Neural progenitor cell (in vitro differentiated cells): ENCODE measurements at regions not wholly inside any gene's neighbourhood (a gene's known extent, or its start where the extent isn't known, plus 50 kb on each side); places are given as distances from the start of the nearest gene placed in this dataset.

Source experiments
- DNase-seq: peaks from one replicate; pipeline ENCODE4 v3.0.0-alpha.2; 2016; ENCODE audit warnings: low spot score
- H2AFZ ChIP-seq: fragments of 200-600 bp; sonication (generic); replicated peaks from 2 replicates; pipeline ENCODE4 v1.6.1; 2016; ENCODE audit warnings: antibody characterized with exemption
- H3F3A ChIP-seq: fragments of 200-600 bp; sonication (generic); 2 replicates; pipeline ENCODE4 v1.6.1; 2016; ENCODE audit warnings: antibody characterized with exemption, low read depth
- H3K27ac ChIP-seq: fragments of 200-600 bp; sonication (generic); 2 replicates; pipeline ENCODE4 v1.5.1; 2016; ENCODE audit warnings: mild to moderate bottlenecking
- H3K27me3 ChIP-seq: fragments of 200-600 bp; sonication (generic); 2 replicates; pipeline ENCODE4 v1.6.1; 2016; ENCODE audit warnings: mild to moderate bottlenecking, moderate library complexity
- H3K36me3 ChIP-seq: fragments of 200-600 bp; sonication (generic); 2 replicates; pipeline ENCODE4 v1.5.1; 2016
- H3K4me1 ChIP-seq: fragments of 200-600 bp; sonication (generic); 2 replicates; pipeline ENCODE4 v1.6.1; 2016; ENCODE audit warnings: mixed run types
- H3K4me2 ChIP-seq: fragments of 200-600 bp; sonication (generic); 2 replicates; pipeline ENCODE4 v1.6.1; 2016
- H3K4me3 ChIP-seq: fragments of 200-600 bp; sonication (generic); 2 replicates; pipeline ENCODE4 v1.5.1; 2016
- H3K79me2 ChIP-seq: fragments of 200-600 bp; sonication (generic); 2 replicates; pipeline ENCODE4 v1.6.1; 2016; ENCODE audit warnings: low read depth
- H3K9ac ChIP-seq: fragments of 200-600 bp; sonication (generic); 2 replicates; pipeline ENCODE4 v1.6.1; 2016
- H3K9me3 ChIP-seq: fragments of 200-600 bp; sonication (generic); 2 replicates; pipeline ENCODE4 v1.5.1; 2016; ENCODE audit warnings: low read depth
- H4K20me1 ChIP-seq: fragments of 200-600 bp; sonication (generic); 2 replicates; pipeline ENCODE4 v1.6.1; 2016; ENCODE audit warnings: low read depth
- H3K27ac Mint-ChIP-seq: 3 replicates; pipeline ENCODE4 v1.8.0; 2021; ENCODE audit warnings: mixed read lengths
- H3K27me3 Mint-ChIP-seq: 2 replicates; pipeline ENCODE4 v1.8.0; 2022; ENCODE audit warnings: low read depth, mild to moderate bottlenecking, inconsistent platforms, moderate library complexity, mixed read lengths; ENCODE audit not compliant: insufficient read depth
- H3K36me3 Mint-ChIP-seq: 3 replicates; pipeline ENCODE4 v1.8.0; 2021; ENCODE audit warnings: mixed read lengths
- H3K4me1 Mint-ChIP-seq: 3 replicates; pipeline ENCODE4 v1.8.0; 2021; ENCODE audit warnings: mixed read lengths
- H3K4me3 Mint-ChIP-seq: 3 replicates; pipeline ENCODE4 v1.8.0; 2021; ENCODE audit warnings: mild to moderate bottlenecking, moderate library complexity, mixed read lengths
- H3K9me3 Mint-ChIP-seq: 3 replicates; pipeline ENCODE4 v1.8.0; 2020; ENCODE audit warnings: mixed read lengths
- EZH2 ChIP-seq: fragments of 200-600 bp; sonication (generic); IDR thresholded peaks from 2 replicates; pipeline ENCODE4 v1.6.1; 2017; ENCODE audit warnings: antibody characterized with exemption, mild to moderate bottlenecking, moderate library complexity
- EZH2phosphoT487 ChIP-seq: fragments of 200-600 bp; sonication (generic); IDR thresholded peaks from 2 replicates; pipeline ENCODE4 v1.6.1; 2017; ENCODE audit warnings: antibody characterized with exemption
- TF ChIP-seq, protein P1 (sequence below): fragments of 200-600 bp; sonication (generic); IDR thresholded peaks from 2 replicates; pipeline ENCODE4 v1.5.1; 2017; ENCODE audit warnings: antibody characterized with exemption, mild to moderate bottlenecking

- Mint-ChIP-seq H3K4me1 (peaks cover 45% of the 10 kb centered on the region), H3K9me3 (peaks cover 4% of the 10 kb centered on the region), H3K27me3 (peaks cover 14% of the 10 kb centered on the region), H3K36me3 (peaks cover 4% of the 10 kb centered on the region), H3K27ac (no peak overlapping the region), H3K4me3 (no peak overlapping the region)
- TF ChIP-seq, protein P1, sequence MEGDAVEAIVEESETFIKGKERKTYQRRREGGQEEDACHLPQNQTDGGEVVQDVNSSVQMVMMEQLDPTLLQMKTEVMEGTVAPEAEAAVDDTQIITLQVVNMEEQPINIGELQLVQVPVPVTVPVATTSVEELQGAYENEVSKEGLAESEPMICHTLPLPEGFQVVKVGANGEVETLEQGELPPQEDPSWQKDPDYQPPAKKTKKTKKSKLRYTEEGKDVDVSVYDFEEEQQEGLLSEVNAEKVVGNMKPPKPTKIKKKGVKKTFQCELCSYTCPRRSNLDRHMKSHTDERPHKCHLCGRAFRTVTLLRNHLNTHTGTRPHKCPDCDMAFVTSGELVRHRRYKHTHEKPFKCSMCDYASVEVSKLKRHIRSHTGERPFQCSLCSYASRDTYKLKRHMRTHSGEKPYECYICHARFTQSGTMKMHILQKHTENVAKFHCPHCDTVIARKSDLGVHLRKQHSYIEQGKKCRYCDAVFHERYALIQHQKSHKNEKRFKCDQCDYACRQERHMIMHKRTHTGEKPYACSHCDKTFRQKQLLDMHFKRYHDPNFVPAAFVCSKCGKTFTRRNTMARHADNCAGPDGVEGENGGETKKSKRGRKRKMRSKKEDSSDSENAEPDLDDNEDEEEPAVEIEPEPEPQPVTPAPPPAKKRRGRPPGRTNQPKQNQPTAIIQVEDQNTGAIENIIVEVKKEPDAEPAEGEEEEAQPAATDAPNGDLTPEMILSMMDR = no peak
- TF ChIP-seq EZH2phosphoT487 = no peak
- no peak for TF ChIP-seq EZH2
- no peaks in the 10 kb centered on the region for H3K79me2 ChIP-seq
- no peak overlapping the region for H2AFZ ChIP-seq
- H3F3A ChIP-seq = no peaks in the 10 kb centered on the region
- H4K20me1 ChIP-seq = peaks cover 5% of the 10 kb centered on the region
- peaks cover 36% of the 10 kb centered on the region for H3K27me3 ChIP-seq
- H3K27ac ChIP-seq = no peak overlapping the region
- no peaks in the 10 kb centered on the region for H3K36me3 ChIP-seq
- no peak overlapping the region for H3K9ac ChIP-seq
- H3K4me3 ChIP-seq = no peak overlapping the region
- no peak overlapping the region for H3K4me2 ChIP-seq
- H3K4me1 ChIP-seq = peaks cover 29% of the 10 kb centered on the region
- H3K9me3 ChIP-seq = no peaks in the 10 kb centered on the region
- no peak for DNase-seq
These were observed 234.3 kb downstream of the VRK1 start for GRCh38 chr14:97031530-97031929.

GRCh38 chr14:97033556-97034081 lies 236.4 kb downstream of the VRK1 start:
- peaks cover 36% of the 10 kb centered on the region for H3K27me3 ChIP-seq

DNA sequence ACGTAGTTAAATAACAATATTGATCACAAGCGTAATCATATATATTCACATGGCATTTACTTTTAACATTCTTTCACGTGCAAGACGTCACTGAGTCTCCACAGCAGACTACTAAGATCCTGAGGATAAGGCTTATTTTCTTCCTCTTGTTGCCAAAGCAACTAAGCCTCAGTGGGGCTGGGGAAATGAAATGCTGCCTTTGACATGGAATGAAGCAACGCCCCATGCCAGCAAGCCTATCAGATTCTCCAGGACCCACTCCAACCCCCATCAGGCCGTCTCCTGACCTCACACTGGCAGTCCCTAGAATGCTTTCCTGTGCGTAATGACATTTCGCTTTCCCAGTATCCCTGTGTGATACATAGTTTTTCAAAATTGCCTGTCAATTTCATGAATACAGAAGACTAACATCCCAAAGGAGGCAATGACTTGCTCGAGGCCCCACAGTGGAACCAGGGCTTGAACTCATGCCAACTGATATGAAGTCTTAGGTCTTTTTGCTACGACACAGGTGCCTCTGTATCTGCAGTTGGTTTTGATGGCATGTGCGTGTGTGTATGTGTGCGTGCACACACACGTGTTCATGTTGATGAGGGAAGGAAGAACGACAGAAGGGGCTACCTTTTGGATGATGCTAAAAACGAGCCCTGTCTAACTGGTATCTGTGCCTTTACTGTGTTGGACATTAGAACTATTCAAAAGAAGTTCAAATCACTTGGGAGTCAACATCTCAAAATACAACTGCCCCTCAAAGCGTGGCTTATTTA lies 239.1 kb downstream of the VRK1 start:
- Histone ChIP-seq H2AFZ (no peak overlapping the region), H3K27me3 (peaks cover 36% of the 10 kb centered on the region), H3K4me3 (no peak overlapping the region), H3K27ac (no peak overlapping the region), H3K79me2 (no peaks in the 10 kb centered on the region), H3K36me3 (no peaks in the 10 kb centered on the region), H3K4me2 (peak overlapping the region; percentile 51), H3K9ac (no peak overlapping the region), H4K20me1 (no peaks in the 10 kb centered on the region), H3K4me1 (peaks cover 24% of the 10 kb centered on the region), H3K9me3 (peaks cover 10% of the 10 kb centered on the region), H3F3A (no peaks in the 10 kb centered on the region)
- peaks cover 22% of the 10 kb centered on the region for H3K9me3 Mint-ChIP-seq
- peak; percentile 30 for DNase-seq
- H3K4me1 Mint-ChIP-seq = peaks cover 36% of the 10 kb centered on the region
- peaks cover 9% of the 10 kb centered on the region for H3K27me3 Mint-ChIP-seq
- TF ChIP-seq EZH2phosphoT487 = no peak
- no peak for TF ChIP-seq EZH2
- TF ChIP-seq, protein P1 = no peak
- H3K36me3 Mint-ChIP-seq = peaks cover 11% of the 10 kb centered on the region
- H3K27ac Mint-ChIP-seq = peak overlapping the region; percentile 76
- no peak overlapping the region for H3K4me3 Mint-ChIP-seq

More at GRCh38 chr14:97033556-97034081, 236.4 kb downstream of the VRK1 start:
- no peaks in the 10 kb centered on the region for H4K20me1 ChIP-seq
- no peaks in the 10 kb centered on the region for H3K79me2 ChIP-seq
- H3K4me1 ChIP-seq = peaks cover 24% of the 10 kb centered on the region
- H3K27me3 Mint-ChIP-seq = peaks cover 10% of the 10 kb centered on the region
- peak overlapping the region; percentile 98 for H2AFZ ChIP-seq
- H3K4me3 Mint-ChIP-seq = no peak overlapping the region
- no peak overlapping the region for H3K9ac ChIP-seq
- TF ChIP-seq, protein P1 = no peak
- TF ChIP-seq EZH2phosphoT487 (no peak), EZH2 (no peak)
- no peak overlapping the region for H3K27ac ChIP-seq
- H3K36me3 Mint-ChIP-seq = peaks cover 8% of the 10 kb centered on the region
- H3K4me2 ChIP-seq = peak overlapping the region; percentile 77
- peak overlapping the region; percentile 35 for H3K4me3 ChIP-seq
- H3F3A ChIP-seq = no peaks in the 10 kb centered on the region
- H3K9me3 ChIP-seq = no peaks in the 10 kb centered on the region
- H3K36me3 ChIP-seq = no peaks in the 10 kb centered on the region
- H3K9me3 Mint-ChIP-seq = peaks cover 11% of the 10 kb centered on the region
- peaks cover 36% of the 10 kb centered on the region for H3K4me1 Mint-ChIP-seq
- peak; percentile 18 for DNase-seq
- H3K27ac Mint-ChIP-seq = no peak overlapping the region
